Activated CD4-positive, alpha-beta T cell treated with anti-CD3 and anti-CD28 coated beads for 48 hours (primary cell): ENCODE measurements at regions not wholly inside any gene's neighbourhood (a gene's known extent, or its start where the extent isn't known, plus 50 kb on each side); places are given as distances from the start of the nearest gene placed in this dataset.

Experiments used
- DNase-seq: peaks from one replicate; pipeline ENCODE4 v3.0.0-alpha.2; 2020

DNA sequence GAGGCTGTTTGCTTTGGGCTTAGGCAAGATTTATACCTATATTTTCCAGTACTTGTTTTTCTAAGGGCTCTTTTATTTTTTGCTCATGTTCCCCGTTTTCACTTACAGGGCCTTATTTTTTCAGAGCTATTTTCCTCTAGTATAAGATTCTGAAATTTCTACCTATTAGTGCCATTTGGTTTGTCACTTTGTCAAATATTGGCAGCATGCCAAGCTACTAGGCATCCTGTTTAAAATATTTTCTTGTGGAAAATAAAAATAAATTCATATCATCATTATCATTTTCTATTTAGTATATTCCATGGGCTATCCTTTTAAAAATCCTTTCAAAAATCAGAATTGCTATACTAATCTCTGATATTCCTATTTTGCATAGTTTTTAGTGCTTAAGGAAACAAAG is 64.8 kb upstream of the CHST9 start:
- DNase-seq: no peak

DNA sequence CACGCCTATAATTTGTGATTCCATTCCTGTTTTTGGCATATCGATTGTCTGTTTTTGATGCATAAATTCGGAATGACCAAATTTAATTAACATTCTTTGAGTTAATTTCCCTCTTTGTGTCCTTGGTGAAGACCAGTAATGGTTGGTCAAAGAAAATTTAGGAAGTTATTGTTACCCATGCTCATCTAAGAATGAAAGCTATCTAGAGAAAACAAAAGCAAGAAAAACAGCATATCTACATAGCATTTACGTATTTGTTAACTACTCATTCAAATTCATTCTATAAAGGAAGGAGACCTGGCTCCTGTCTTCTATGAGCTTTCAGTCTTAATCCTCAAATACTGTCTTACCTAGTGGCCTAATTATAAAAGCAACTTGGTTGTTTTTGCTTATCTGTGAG is 59.2 kb upstream of the CHST9 start:
- DNase-seq: no peak

DNA sequence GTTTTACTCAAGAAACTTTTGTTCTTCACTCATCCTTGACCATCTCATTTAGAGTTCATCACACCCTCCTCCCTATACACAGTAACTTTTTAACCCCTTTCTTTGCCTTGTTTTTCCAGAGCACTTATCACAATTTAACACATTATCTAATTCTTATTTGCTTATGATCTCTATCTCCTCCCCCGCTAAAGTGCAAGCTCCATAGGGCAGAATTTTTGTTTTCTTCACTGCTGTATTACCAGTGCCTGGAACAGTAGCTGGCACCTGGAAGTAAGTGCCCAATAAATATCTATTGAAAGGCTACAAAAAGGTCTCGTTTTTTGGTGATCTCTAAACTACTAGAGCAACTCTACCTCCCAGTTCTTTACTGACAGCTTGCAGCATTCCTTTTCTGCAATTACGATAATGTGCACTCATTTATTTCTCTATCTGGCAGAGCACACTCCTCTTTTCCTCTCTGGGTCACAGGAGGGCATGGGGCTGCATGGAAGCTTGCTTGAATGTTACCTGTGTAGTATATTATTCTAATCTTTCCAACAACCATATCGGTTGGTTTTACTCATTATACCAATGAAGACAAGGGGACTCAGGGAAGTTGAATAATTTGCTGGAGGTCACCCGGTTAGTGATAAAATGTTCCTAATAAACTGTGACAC is 57.4 kb upstream of the CHST9 start:
- DNase-seq: no peak

DNA sequence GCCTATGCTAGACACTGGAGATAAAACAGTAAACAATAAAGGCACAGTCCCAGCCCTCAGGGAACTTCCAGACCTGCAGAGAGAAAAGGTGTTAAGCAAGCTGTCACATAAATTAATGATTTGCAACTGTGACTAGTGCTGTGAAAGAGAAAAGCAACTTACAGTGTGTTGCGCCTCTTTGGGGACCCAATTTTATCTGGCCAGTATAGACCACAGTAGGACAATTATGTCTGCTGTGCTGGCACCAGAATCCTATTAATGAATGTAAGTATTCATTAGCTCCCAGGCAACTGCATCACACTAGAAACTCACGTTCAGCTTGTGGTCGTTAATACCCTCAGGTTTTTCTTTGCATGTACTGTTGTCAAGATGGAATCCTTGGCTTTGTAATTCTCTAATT is 55.3 kb upstream of the CHST9 start:
- no peak for DNase-seq

DNA sequence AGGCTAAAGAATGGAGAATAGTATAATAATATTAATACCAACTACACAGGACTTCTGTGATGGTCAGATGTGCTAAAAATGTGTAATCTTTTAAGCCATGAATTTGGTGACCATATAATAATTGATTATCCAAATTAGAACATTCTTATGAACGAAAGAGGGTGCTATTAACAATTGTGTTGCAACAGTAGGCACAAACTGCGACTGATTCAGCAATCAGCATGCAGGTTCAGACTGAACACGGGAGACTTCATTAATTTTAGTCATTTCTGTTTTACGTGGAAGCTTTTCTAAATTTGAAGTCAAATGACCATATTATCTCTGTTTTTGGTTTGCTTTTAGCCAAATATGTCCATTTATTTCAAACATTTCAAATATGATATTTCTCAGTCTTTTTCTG is 54.6 kb upstream of the CHST9 start:
- no peak for DNase-seq

DNA sequence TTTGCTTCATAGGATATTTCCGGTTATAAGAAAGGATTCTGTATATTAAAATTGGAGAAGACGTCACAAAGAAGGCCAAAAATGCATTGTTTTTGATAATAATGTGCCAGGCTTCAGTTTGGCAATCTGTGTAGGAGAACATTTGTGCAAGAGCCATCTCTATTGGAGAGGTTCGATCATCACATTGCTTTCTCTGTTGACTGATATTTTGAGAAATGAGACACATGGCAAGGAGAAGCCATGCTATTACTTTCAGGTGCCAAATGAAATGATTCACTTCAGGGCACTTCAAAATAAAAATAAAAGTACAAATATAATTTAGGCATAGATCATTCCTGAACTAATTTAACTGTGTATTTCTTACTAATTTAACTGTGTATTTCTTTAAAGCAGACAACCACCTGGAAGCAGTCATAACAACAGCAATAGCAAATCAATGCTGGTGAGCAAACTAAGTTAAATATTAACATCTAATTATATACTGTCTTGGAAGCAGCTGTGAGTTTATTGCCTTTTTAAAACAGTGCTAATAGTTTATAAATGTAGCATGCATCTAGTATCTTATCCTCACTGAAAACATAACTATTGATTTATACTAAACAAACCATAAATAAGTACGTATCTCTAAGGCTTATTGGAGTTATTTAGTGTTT is 50.2 kb upstream of the CHST9 start:
- no peak for DNase-seq
